Caki2 (cell line): ENCODE measurements at regions not wholly inside any gene's neighbourhood (a gene's known extent, or its start where the extent isn't known, plus 50 kb on each side); places are given as distances from the start of the nearest gene placed in this dataset.

Source experiments
- DNase-seq: peaks from one replicate; pipeline ENCODE4 v3.0.0-alpha.2; 2015; ENCODE audit warnings: low read depth
- in situ Hi-C: cut with HindIII; loops from 2 replicates; pipeline ENCODE4 v1.10.0; 2016; ENCODE audit warnings: low sequenced_read_pairs, low pct_unique_long_range_greater_than_20kb, mixed read lengths

DNA sequence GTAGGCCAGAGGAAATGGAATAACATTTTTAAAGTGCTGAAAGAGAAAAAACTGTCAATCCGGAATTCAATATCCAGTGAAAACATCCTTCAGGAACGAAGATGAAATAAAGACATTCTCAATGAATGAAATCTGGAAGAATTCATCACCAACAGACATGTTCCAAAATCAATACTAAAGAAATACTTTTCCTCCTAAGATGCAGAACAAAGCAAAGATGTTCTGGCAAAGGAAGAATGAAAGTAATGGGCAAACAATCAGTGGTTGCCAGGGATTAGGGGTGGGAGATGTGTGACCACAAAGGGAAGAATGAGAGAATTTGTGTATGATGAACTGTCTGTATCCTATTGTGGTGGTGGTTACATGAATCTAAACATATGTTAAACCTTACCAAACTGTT is 52.8 kb upstream of the EEPD1 start:
- no peak for DNase-seq
- in situ Hi-C loops, result no loop called here

GRCh38 chr7:36100634-36101033 is 52.4 kb upstream of the EEPD1 start:
- no peak for DNase-seq
- in situ Hi-C loops, result no loop called here
